ENCODE measurements at regions not wholly inside any gene's neighbourhood (a gene's known extent, or its start where the extent isn't known, plus 50 kb on each side); places are given as distances from the start of the nearest gene placed in this dataset.
"Not testable (repeated sequence)": the region's sequence is repeated elsewhere in the genome, so short reads cannot be mapped to it uniquely, and the experiment has no call there.

GRCh38 chr12:74242088-74242487 is 295.5 kb upstream of the ATXN7L3B start:
- TF ChIP-seq CTCF (conservative IDR thresholded peaks at IDR 0.05; ENCODE audit: low read depth, low read length) = no peak
- no peak overlapping the region for H3K4me3 ChIP-seq (ENCODE audit: low read depth, low read length)
- DNase-seq (ENCODE audit: low read depth) = no peak

GRCh38 chr12:74245458-74245857 is 292.2 kb upstream of the ATXN7L3B start:
- H3K4me3 ChIP-seq (ENCODE audit: low read depth, low read length) = no peak overlapping the region
- DNase-seq (ENCODE audit: low read depth) = no peak
- TF ChIP-seq CTCF (conservative IDR thresholded peaks at IDR 0.05; ENCODE audit: low read depth, low read length) = no peak

GRCh38 chr12:74250891-74251290 is 286.7 kb upstream of the ATXN7L3B start:
- H3K4me3 ChIP-seq (ENCODE audit: low read depth, low read length) = no peak overlapping the region
- TF ChIP-seq CTCF (conservative IDR thresholded peaks at IDR 0.05; ENCODE audit: low read depth, low read length) = no peak
- DNase-seq (ENCODE audit: low read depth) = no peak

GRCh38 chr12:74253826-74254225 is 283.8 kb upstream of the ATXN7L3B start:
- H3K4me3 ChIP-seq (ENCODE audit: low read depth, low read length); DNase-seq (ENCODE audit: low read depth): not testable (repeated sequence)

DNA sequence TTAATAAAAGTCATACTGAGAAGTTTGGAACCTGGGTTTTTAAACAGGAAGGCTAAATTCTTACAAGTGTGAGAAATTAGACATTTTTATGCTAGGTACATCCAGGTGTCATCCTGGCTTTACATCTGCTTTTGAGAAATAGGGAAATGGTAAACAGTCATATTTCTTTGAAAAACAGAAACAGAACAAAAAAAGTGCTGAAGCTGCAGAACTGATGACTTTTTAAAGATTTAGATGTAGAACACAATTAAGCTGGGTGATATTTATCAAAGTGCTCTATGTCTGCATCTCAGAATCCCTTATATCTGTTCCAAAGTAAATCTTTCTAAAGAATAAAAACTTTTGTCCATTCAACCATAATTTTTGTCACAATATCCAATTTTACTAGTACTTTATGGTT is 282.9 kb upstream of the ATXN7L3B start:
- no peak for TF ChIP-seq CTCF (conservative IDR thresholded peaks at IDR 0.05; ENCODE audit: low read depth, low read length)
- no peak for DNase-seq (ENCODE audit: low read depth)
- no peak overlapping the region for H3K4me3 ChIP-seq (ENCODE audit: low read depth, low read length)

- DNase-seq (ENCODE audit: low read depth) = no peak
- no peak overlapping the region for H3K4me3 ChIP-seq (ENCODE audit: low read depth, low read length)
- TF ChIP-seq CTCF (conservative IDR thresholded peaks at IDR 0.05; ENCODE audit: low read depth, low read length) = no peak
Measured at GRCh38 chr12:74259199-74259598, 278.4 kb upstream of the ATXN7L3B start.

GRCh38 chr12:74264692-74265091 is 272.9 kb upstream of the ATXN7L3B start:
- no peak overlapping the region for H3K4me3 ChIP-seq (ENCODE audit: low read depth, low read length)
- no peak for DNase-seq (ENCODE audit: low read depth)
- no peak for TF ChIP-seq CTCF (conservative IDR thresholded peaks at IDR 0.05; ENCODE audit: low read depth, low read length)

DNA sequence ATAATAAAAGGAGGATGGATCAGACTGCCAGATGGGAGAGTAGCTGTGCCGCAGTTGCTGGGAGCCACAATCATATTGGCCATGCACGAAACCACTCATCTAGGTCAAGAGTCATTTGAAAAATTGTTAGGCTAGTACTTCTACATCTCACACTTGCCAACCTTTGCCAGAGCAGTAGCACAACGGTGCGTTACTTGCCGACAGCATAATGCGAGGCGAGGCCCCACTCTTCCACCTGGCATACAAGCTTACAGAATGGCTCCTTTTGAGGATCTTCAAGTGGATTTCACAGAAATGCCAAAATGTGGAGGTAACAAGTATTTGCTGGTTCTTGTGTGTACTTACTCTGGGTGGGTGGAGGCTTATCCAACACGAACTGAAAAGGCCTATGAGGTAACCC is 268.3 kb upstream of the ATXN7L3B start:
- not testable (repeated sequence) for DNase-seq (ENCODE audit: low read depth); H3K4me3 ChIP-seq (ENCODE audit: low read depth, low read length)
